BLaER1 treated with 17β-estradiol and CSF1 and Interleukin-3, amounts not matched to agents 10 nM and 100 nM (cell line): ENCODE measurements at regions not wholly inside any gene's neighbourhood (a gene's known extent, or its start where the extent isn't known, plus 50 kb on each side); places are given as distances from the start of the nearest gene placed in this dataset.
A peak's percentile ranks its signal among the peaks of the same experiment; 100 is the strongest.

Source experiments
- H3K27ac ChIP-seq, 11 experiments: shearing (Covaris generic); formaldehyde crosslinking; 2 replicates each; pipeline ENCODE4 v1.8.1; 2022
- H3K27me3 ChIP-seq, 11 experiments: shearing (Covaris generic); formaldehyde crosslinking; 2 replicates each; pipeline ENCODE4 v1.8.1; 2022
- H3K36me3 ChIP-seq, 11 experiments: shearing (Covaris generic); formaldehyde crosslinking; 2 replicates each; pipeline ENCODE4 v1.8.1; 2022
- H3K4me1 ChIP-seq, 10 experiments: shearing (Covaris generic); formaldehyde crosslinking; 2 replicates each; pipeline ENCODE4 v1.8.1; 2022
- H3K4me2 ChIP-seq, 11 experiments: shearing (Covaris generic); formaldehyde crosslinking; 2 replicates each; pipeline ENCODE4 v1.8.1; 2022
- H3K4me3 ChIP-seq, 10 experiments: shearing (Covaris generic); formaldehyde crosslinking; 2 replicates each; pipeline ENCODE4 v1.8.1; 2022
- H3K9ac ChIP-seq, 11 experiments: shearing (Covaris generic); formaldehyde crosslinking; 2 replicates each; pipeline ENCODE4 v1.8.1; 2022
- H3K9me3 ChIP-seq, 11 experiments: shearing (Covaris generic); formaldehyde crosslinking; replicated peaks in 1 of 11; 2 replicates each; pipeline ENCODE4 v1.8.1; 2022
- H4K20me1 ChIP-seq, 11 experiments: shearing (Covaris generic); formaldehyde crosslinking; 2 replicates each; pipeline ENCODE4 v1.8.1; 2022
- Cebpa-rat ChIP-seq, 11 experiments: shearing (Covaris generic); IDR thresholded peaks; 2 replicates each; pipeline ENCODE4 v1.8.1; 2022

DNA sequence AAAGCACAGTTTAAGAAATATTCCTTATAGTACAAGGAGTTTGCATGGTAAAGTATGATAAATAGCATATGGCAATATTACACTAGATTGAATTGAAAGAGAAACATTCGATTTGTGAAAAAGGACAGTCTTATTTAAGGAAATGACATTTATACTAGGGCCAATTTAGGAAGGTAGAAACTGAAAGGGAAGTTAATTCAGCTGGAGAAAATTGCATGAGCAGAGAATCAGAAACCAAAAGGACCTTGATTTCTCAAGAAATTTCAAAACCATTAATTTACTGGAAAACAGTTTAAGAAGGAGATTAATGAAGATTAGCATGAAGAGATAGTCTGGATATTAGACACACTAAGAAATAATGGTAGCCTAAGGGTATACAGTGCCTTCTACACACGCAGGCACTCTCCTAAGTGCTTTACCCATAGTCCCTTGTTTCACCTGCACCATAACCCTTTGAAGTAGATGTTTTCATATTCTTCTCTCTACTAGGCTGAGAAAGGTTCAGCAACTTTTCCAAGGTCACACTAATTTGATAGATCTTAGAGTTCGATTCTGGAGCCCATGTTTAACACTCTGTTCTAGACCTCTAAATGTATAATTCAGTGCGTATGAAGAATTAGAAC, 259.1 kb upstream of the SLIT2 start:
- Histone ChIP-seq H4K20me1 (no peaks in the 10 kb centered on the region), H3K9me3 (no peaks in the 10 kb centered on the region), H3K4me3 (no peak overlapping the region), H3K4me1 (peaks cover 0 to 24% (median 13%) of the 10 kb centered on the region in 10 experiments; a peak in 15 of 20 replicates), H3K27me3 (no peaks in the 10 kb centered on the region), H3K27ac (peak overlapping the region in 7 of 11 experiments; percentile 30 to 69 (median 41); a peak in 11 of 22 replicates), H3K36me3 (no peaks in the 10 kb centered on the region), H3K4me2 (peak overlapping the region in 10 of 11 experiments; percentile 33 to 78 (median 48); a peak in 18 of 22 replicates), H3K9ac (no peak overlapping the region; a peak in 1 of 22 replicates)
- no peak for TF ChIP-seq Cebpa-rat (IDR thresholded peaks at IDR 0.05)

GRCh38 chr4:19987746-19988145, 264.0 kb upstream of the SLIT2 start:
- no peaks in the 10 kb centered on the region for H3K36me3 ChIP-seq
- no peak for TF ChIP-seq Cebpa-rat (IDR thresholded peaks at IDR 0.05)
- no peak overlapping the region for H3K4me3 ChIP-seq
- H4K20me1 ChIP-seq, result no peaks in the 10 kb centered on the region
- no peaks in the 10 kb centered on the region for H3K27me3 ChIP-seq
- H3K4me1 ChIP-seq, result peaks cover 0 to 9% (median 5%) of the 10 kb centered on the region in 10 experiments; a peak in 15 of 20 replicates
- H3K27ac ChIP-seq, result no peak overlapping the region
- peaks cover 0 to 5% (median 0%) of the 10 kb centered on the region in 11 experiments; a peak in 1 of 22 replicates for H3K9me3 ChIP-seq
- no peak overlapping the region for H3K9ac ChIP-seq
- H3K4me2 ChIP-seq, result no peak overlapping the region

DNA sequence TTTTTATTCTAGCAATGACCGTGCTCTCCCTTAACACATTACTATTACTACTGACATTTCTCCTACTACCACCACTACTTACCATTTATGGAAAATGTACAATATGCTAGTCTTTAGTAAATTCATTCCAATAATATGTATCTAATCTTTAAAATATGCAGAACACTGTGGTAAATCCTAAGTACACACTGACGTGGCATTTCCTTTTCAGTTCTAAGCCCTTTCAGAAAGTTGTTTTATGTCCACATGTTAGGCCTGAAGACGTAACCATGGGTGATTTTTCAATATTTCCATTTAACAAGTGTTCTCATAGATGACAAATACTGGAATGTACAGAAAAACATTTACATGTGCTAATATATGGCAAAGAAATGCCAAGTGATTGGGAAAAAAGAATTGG, 268.6 kb upstream of the SLIT2 start:
- Histone ChIP-seq H3K4me1 (no peaks in the 10 kb centered on the region), H3K4me2 (no peak overlapping the region), H3K36me3 (no peaks in the 10 kb centered on the region), H4K20me1 (no peaks in the 10 kb centered on the region), H3K27ac (no peak overlapping the region), H3K27me3 (no peaks in the 10 kb centered on the region), H3K4me3 (no peak overlapping the region), H3K9ac (no peak overlapping the region), H3K9me3 (peaks cover 9 to 17% (median 14%) of the 10 kb centered on the region in 11 experiments; a peak in 21 of 22 replicates)
- no peak for TF ChIP-seq Cebpa-rat (IDR thresholded peaks at IDR 0.05)

GRCh38 chr4:19982556-19982955, 269.1 kb upstream of the SLIT2 start:
- Histone ChIP-seq H3K27me3 (no peaks in the 10 kb centered on the region), H3K27ac (no peak overlapping the region), H3K4me1 (no peaks in the 10 kb centered on the region), H3K36me3 (no peaks in the 10 kb centered on the region), H3K4me2 (no peak overlapping the region), H3K4me3 (no peak overlapping the region), H3K9ac (no peak overlapping the region), H3K9me3 (peaks cover 14 to 22% (median 19%) of the 10 kb centered on the region in 11 experiments; a peak in 21 of 22 replicates), H4K20me1 (no peaks in the 10 kb centered on the region)
- no peak for TF ChIP-seq Cebpa-rat (IDR thresholded peaks at IDR 0.05)

DNA sequence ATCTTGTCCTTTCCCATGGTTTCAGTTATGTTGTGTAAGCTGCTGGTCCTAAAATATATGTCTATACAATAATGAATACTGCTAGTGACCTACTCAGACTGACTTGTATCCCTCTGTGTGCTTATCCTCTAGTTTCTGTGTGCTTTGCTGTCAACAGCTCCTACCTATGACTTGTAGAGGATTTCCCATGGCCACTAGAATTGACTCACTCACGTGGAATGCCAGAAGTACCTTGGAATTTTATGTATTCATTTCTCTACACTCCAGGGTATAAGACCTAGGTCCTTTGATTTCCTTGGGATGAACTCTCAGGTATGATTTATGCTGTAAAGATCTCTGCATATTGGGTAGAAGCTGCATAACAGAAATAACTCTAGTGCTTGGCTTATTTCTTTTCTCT, 279.9 kb upstream of the SLIT2 start:
- peaks cover 0 to 12% (median 0%) of the 10 kb centered on the region in 10 experiments; a peak in 2 of 20 replicates for H3K4me1 ChIP-seq
- TF ChIP-seq Cebpa-rat (IDR thresholded peaks at IDR 0.05), result no peak

GRCh38 chr4:19969492-19969891, 282.2 kb upstream of the SLIT2 start:
- H3K27ac ChIP-seq, result no peak overlapping the region
- H3K4me2 ChIP-seq, result no peak overlapping the region
- H3K4me1 ChIP-seq, result peaks cover 0 to 17% (median 0%) of the 10 kb centered on the region in 10 experiments; a peak in 2 of 20 replicates
- no peak overlapping the region for H3K4me3 ChIP-seq
- no peak for TF ChIP-seq Cebpa-rat (IDR thresholded peaks at IDR 0.05)
- no peak overlapping the region for H3K9ac ChIP-seq
- no peaks in the 10 kb centered on the region for H3K27me3 ChIP-seq
- peaks cover 5 to 20% (median 14%) of the 10 kb centered on the region in 11 experiments; a peak in 21 of 22 replicates for H3K9me3 ChIP-seq
- H3K36me3 ChIP-seq, result no peaks in the 10 kb centered on the region
- no peaks in the 10 kb centered on the region for H4K20me1 ChIP-seq

More for the DNA sequence above, 279.9 kb upstream of the SLIT2 start:
- Histone ChIP-seq H3K27ac (no peak overlapping the region), H3K9me3 (peaks cover 16 to 22% (median 19%) of the 10 kb centered on the region in 11 experiments), H3K36me3 (no peaks in the 10 kb centered on the region), H3K27me3 (no peaks in the 10 kb centered on the region), H3K4me2 (peak overlapping the region in 1 of 11 experiments; percentile 4; a peak in 1 of 22 replicates), H3K4me3 (no peak overlapping the region), H4K20me1 (no peaks in the 10 kb centered on the region), H3K9ac (no peak overlapping the region)

GRCh38 chr4:19961091-19961490, 290.6 kb upstream of the SLIT2 start:
- H3K36me3 ChIP-seq, result no peaks in the 10 kb centered on the region
- H3K27ac ChIP-seq, result no peak overlapping the region
- TF ChIP-seq Cebpa-rat (IDR thresholded peaks at IDR 0.05), result no peak
- no peak overlapping the region for H3K4me3 ChIP-seq
- H3K9ac ChIP-seq, result no peak overlapping the region
- H3K27me3 ChIP-seq, result no peaks in the 10 kb centered on the region
- no peaks in the 10 kb centered on the region for H4K20me1 ChIP-seq
- peaks cover 3 to 16% (median 9%) of the 10 kb centered on the region in 11 experiments; a peak in 21 of 22 replicates for H3K9me3 ChIP-seq
- H3K4me2 ChIP-seq, result no peak overlapping the region
- no peaks in the 10 kb centered on the region for H3K4me1 ChIP-seq

GRCh38 chr4:19958848-19959247, 292.9 kb upstream of the SLIT2 start:
- no peak overlapping the region for H3K27ac ChIP-seq
- H4K20me1 ChIP-seq, result no peaks in the 10 kb centered on the region
- H3K9ac ChIP-seq, result no peak overlapping the region
- H3K27me3 ChIP-seq, result no peaks in the 10 kb centered on the region
- no peaks in the 10 kb centered on the region for H3K36me3 ChIP-seq
- H3K9me3 ChIP-seq, result no peaks in the 10 kb centered on the region
- H3K4me2 ChIP-seq, result no peak overlapping the region
- TF ChIP-seq Cebpa-rat (IDR thresholded peaks at IDR 0.05), result no peak
- no peaks in the 10 kb centered on the region for H3K4me1 ChIP-seq
- H3K4me3 ChIP-seq, result no peak overlapping the region

- Histone ChIP-seq H3K9ac (no peak overlapping the region), H3K4me2 (no peak overlapping the region), H3K27ac (no peak overlapping the region), H4K20me1 (no peaks in the 10 kb centered on the region), H3K27me3 (no peaks in the 10 kb centered on the region), H3K4me1 (peaks cover 0 to 17% (median 12%) of the 10 kb centered on the region in 10 experiments; a peak in 10 of 20 replicates), H3K4me3 (no peak overlapping the region), H3K36me3 (no peaks in the 10 kb centered on the region), H3K9me3 (peaks cover 0 to 6% (median 0%) of the 10 kb centered on the region in 11 experiments; a peak in 6 of 22 replicates)
- no peak for TF ChIP-seq Cebpa-rat (IDR thresholded peaks at IDR 0.05)
These were observed 304.4 kb upstream of the SLIT2 start for GRCh38 chr4:19947349-19947748.

DNA sequence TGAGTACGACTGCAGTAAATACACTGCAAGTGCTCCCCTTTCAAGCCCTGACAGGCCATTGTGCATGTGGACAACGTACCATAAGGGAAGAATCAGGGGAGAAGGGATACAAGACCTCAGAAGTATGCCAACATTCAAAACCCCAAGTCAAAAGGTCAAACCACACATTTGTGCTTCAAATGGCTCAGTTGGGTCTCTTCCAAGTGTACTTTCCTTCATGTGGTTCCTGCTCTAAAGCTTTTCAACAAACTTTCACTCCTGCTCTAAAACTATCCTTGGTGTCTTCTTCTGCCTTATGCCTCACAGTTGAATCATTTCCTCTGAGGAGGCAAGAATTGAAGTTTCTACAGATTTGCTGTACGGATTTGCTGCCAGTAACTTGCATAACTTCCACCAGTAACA, 305.7 kb upstream of the SLIT2 start:
- Histone ChIP-seq H3K9me3 (no peaks in the 10 kb centered on the region), H3K4me3 (no peak overlapping the region), H3K4me1 (peaks cover 0 to 17% (median 12%) of the 10 kb centered on the region in 10 experiments; a peak in 10 of 20 replicates), H3K27ac (no peak overlapping the region), H3K27me3 (no peaks in the 10 kb centered on the region), H3K4me2 (peak overlapping the region in 7 of 11 experiments; percentile 5 to 58 (median 32); a peak in 9 of 22 replicates), H4K20me1 (no peaks in the 10 kb centered on the region), H3K36me3 (no peaks in the 10 kb centered on the region), H3K9ac (no peak overlapping the region)
- no peak for TF ChIP-seq Cebpa-rat (IDR thresholded peaks at IDR 0.05)
